HCT116 (cell line): ENCODE measurements at regions not wholly inside any gene's neighbourhood (a gene's known extent, or its start where the extent isn't known, plus 50 kb on each side); places are given as distances from the start of the nearest gene placed in this dataset.
"Not testable (repeated sequence)": the region's sequence is repeated elsewhere in the genome, so short reads cannot be mapped to it uniquely, and the experiment has no call there.

ENCODE experiments used
- CEBPB ChIP-seq: IDR thresholded peaks from 2 replicates; pipeline ENCODE4 v1.6.1; 2012; ENCODE audit warnings: low read depth
- EZH2 ChIP-seq: fragments of 200-600 bp; sonication (generic); IDR thresholded peaks from 2 replicates; pipeline ENCODE4 v1.6.1; 2017; ENCODE audit warnings: antibody characterized with exemption, mixed run types
- EZH2phosphoT487 ChIP-seq: fragments of 200-600 bp; IDR thresholded peaks from 2 replicates; pipeline ENCODE4 v1.6.1; 2018; ENCODE audit warnings: antibody characterized with exemption, borderline replicate concordance
- POLR2A ChIP-seq: IDR thresholded peaks from 2 replicates; pipeline ENCODE4 v1.7.0; 2011; ENCODE audit warnings: borderline replicate concordance; ENCODE audit not compliant: insufficient read depth, insufficient read length; ENCODE audit errors: extremely low read depth
- POLR2AphosphoS5 ChIP-seq: IDR thresholded peaks from 2 replicates; pipeline ENCODE4 v1.6.1; 2011; ENCODE audit warnings: mild to moderate bottlenecking, low read depth, low read length, moderate library complexity
- SIN3A ChIP-seq: IDR thresholded peaks from 2 replicates; pipeline ENCODE4 v1.6.1; 2012; ENCODE audit warnings: low read depth
- SRF ChIP-seq: IDR thresholded peaks from 2 replicates; pipeline ENCODE4 v1.6.1; 2012; ENCODE audit warnings: low read depth
- TCF7L2 ChIP-seq: IDR thresholded peaks from 2 replicates; pipeline ENCODE4 v1.7.0; 2011; ENCODE audit warnings: borderline replicate concordance, inconsistent platforms; ENCODE audit not compliant: insufficient read depth, insufficient read length; ENCODE audit errors: extremely low read depth
- YY1 ChIP-seq: IDR thresholded peaks from 2 replicates; pipeline ENCODE4 v1.6.1; 2011; ENCODE audit warnings: low read length, low read depth, moderate library complexity, mild to moderate bottlenecking; ENCODE audit not compliant: insufficient replicate concordance; ENCODE audit errors: extremely low read depth
- ZNF274 ChIP-seq: fragments of 200-500 bp; sonication (Bioruptor generic); IDR thresholded peaks from 2 replicates; pipeline ENCODE4 v1.6.1; 2014; ENCODE audit warnings: mild to moderate bottlenecking, low read depth, low read length, inconsistent platforms
- TF ChIP-seq, protein P1 (sequence below), 3 experiments: fragments of 200-600 bp in 1 of 3; sonication (generic) in 1 of 3; IDR thresholded peaks in 2 of 3; conservative IDR thresholded peaks in 1 of 3; 2 replicates each; pipeline ENCODE4 v1.5.1; 2012 to 2017; ENCODE audit warnings: low read depth in 2 of 3, low read length in 2 of 3, antibody characterized with exemption in 1 of 3, borderline replicate concordance in 1 of 3, control low read depth in 1 of 3, mild to moderate bottlenecking in 1 of 3, mixed read lengths in 1 of 3, mixed run types in 1 of 3, moderate library complexity in 1 of 3; ENCODE audit not compliant: insufficient read depth in 1 of 3

DNA sequence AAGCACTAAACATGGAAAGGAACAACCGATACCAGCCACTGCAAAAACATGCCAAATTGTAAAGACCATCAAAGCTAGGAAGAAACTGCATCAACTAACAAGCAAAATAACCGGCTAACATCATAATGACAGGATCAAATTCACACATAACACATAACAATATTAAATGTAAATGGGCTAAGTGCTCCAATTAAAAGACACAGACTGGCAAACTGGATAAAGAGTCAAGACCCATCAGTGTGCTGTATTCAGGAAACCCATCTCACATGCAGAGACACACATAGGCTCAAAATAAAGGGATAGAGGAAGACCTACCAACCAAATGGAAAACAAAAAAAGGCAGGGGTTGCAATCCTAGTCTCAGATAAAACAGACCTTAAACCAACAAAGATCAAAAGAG, 72.1 kb upstream of the ZNF366 start:
- not testable (repeated sequence) for TF ChIP-seq EZH2, YY1, TCF7L2, POLR2A, POLR2AphosphoS5, ZNF274, SRF, CEBPB, EZH2phosphoT487, SIN3A
- TF ChIP-seq, protein P1, sequence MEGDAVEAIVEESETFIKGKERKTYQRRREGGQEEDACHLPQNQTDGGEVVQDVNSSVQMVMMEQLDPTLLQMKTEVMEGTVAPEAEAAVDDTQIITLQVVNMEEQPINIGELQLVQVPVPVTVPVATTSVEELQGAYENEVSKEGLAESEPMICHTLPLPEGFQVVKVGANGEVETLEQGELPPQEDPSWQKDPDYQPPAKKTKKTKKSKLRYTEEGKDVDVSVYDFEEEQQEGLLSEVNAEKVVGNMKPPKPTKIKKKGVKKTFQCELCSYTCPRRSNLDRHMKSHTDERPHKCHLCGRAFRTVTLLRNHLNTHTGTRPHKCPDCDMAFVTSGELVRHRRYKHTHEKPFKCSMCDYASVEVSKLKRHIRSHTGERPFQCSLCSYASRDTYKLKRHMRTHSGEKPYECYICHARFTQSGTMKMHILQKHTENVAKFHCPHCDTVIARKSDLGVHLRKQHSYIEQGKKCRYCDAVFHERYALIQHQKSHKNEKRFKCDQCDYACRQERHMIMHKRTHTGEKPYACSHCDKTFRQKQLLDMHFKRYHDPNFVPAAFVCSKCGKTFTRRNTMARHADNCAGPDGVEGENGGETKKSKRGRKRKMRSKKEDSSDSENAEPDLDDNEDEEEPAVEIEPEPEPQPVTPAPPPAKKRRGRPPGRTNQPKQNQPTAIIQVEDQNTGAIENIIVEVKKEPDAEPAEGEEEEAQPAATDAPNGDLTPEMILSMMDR (IDR thresholded peaks at IDR 0.05 in 2 of 3, conservative IDR thresholded peaks at IDR 0.05 in 1 of 3; ENCODE audit: borderline replicate concordance in 1 of 3, insufficient read depth in 1 of 3, low read depth in 2 of 3, low read length in 2 of 3) = not testable (repeated sequence)
